ENCODE measurements at regions not wholly inside any gene's neighbourhood (a gene's known extent, or its start where the extent isn't known, plus 50 kb on each side); places are given as distances from the start of the nearest gene placed in this dataset.

DNA sequence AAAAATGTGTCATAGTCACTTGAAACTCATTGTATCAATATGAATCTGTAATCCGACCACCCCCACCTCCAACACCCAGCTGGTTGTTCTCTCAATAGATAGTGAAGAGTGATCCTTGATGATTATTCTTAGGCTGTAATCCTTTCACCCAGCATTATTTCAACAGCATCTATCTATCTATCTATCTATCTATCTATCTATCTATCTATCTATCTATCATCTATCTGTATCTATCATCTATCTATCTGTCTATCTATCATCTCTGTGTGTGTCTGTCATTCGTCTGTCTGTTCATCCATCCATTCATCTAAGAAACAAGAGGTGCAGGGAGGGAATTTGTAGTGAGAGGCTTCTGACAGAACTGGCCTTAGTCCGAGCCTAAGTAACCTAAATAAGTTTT is 78.7 kb upstream of the IGSF10 start:
- intact Hi-C loops (cut with DNase I), result no loop called here
- H3K27me3 ChIP-seq, result no peaks in the 10 kb centered on the region
- no peaks in the 10 kb centered on the region for H3K36me3 ChIP-seq
- peaks cover 0 to 20% (median 14%) of the 10 kb centered on the region in 4 donors for H3K4me1 ChIP-seq
- no peak for DNase-seq (ENCODE audit: extremely low spot score)
- no peak overlapping the region for H3K27ac ChIP-seq (replicated peaks in 1 of 4)
- H3K9me3 ChIP-seq, result no peaks in the 10 kb centered on the region
- TF ChIP-seq EP300 (IDR thresholded peaks at IDR 0.05) (no peak), POLR2AphosphoS5 (IDR thresholded peaks at IDR 0.05) (no peak), POLR2A (IDR thresholded peaks at IDR 0.05; ENCODE audit: low read depth) (no peak)
- TF ChIP-seq, protein P1, sequence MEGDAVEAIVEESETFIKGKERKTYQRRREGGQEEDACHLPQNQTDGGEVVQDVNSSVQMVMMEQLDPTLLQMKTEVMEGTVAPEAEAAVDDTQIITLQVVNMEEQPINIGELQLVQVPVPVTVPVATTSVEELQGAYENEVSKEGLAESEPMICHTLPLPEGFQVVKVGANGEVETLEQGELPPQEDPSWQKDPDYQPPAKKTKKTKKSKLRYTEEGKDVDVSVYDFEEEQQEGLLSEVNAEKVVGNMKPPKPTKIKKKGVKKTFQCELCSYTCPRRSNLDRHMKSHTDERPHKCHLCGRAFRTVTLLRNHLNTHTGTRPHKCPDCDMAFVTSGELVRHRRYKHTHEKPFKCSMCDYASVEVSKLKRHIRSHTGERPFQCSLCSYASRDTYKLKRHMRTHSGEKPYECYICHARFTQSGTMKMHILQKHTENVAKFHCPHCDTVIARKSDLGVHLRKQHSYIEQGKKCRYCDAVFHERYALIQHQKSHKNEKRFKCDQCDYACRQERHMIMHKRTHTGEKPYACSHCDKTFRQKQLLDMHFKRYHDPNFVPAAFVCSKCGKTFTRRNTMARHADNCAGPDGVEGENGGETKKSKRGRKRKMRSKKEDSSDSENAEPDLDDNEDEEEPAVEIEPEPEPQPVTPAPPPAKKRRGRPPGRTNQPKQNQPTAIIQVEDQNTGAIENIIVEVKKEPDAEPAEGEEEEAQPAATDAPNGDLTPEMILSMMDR (IDR thresholded peaks at IDR 0.05), result no peak
- WGBS, result 84% methylated on average over 3 of the region's 3 CpGs
- H3K4me3 ChIP-seq, result no peak overlapping the region

DNA sequence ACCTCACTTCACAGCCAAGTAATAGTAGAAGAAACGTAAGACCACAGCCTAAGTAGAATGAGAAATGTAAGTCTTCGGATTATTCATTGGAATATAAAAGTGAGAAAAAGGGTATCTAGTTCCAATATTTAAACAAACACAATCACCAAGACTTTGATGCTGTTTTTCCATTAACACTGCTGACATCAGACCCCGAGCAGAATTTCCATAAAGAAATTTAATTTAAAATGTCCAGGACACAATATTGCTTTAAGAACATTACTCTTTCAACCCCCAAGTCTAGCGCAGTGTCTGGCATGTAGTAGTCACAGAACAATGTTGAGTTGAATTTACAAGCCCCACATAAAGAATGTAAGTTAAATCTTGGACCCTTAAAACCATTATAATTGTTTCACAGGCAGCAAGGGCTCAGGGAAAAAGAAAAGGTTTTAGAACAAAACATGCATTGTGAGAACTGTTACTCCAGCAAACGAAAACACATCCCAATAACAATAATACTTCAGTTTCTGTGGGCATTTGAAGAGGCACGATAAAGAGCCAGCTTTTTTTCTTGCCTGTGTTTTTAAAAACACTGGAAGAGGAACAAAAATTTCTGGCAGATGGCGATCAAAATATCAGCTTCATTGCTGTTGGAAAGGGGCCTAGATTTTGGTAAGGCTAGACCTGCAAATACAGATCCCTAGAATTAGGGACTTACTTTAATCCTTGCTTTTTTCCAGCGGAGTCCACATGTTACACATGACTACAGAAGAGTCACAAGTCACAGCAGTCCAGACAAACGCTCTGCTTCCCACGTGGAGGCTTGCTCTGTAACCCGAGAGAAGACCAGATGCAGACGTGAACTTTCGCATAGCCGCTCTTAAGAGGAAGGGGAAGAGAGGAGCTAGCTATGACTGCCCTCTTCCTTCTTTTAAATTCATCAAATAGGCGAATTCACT is 77.9 kb upstream of the IGSF10 start:
- H3K4me1 ChIP-seq, result peaks cover 0 to 16% (median 10%) of the 10 kb centered on the region in 4 donors
- H3K9me3 ChIP-seq, result no peaks in the 10 kb centered on the region
- peak overlapping the region in 3 of 4 donors; percentile 24 to 38 (median 35) for H3K27ac ChIP-seq (replicated peaks in 1 of 4)
- no peak overlapping the region for H3K4me3 ChIP-seq
- TF ChIP-seq POLR2AphosphoS5 (IDR thresholded peaks at IDR 0.05), result peak in 1 of 2 donors; percentile 28
- TF ChIP-seq, protein P1 (IDR thresholded peaks at IDR 0.05), result no peak
- no peaks in the 10 kb centered on the region for H3K36me3 ChIP-seq
- no peaks in the 10 kb centered on the region for H3K27me3 ChIP-seq
- no peak for DNase-seq (ENCODE audit: extremely low spot score)
- intact Hi-C loops (cut with DNase I), result no loop called here
- 59% methylated on average over 15 of the region's 15 CpGs for WGBS

DNA sequence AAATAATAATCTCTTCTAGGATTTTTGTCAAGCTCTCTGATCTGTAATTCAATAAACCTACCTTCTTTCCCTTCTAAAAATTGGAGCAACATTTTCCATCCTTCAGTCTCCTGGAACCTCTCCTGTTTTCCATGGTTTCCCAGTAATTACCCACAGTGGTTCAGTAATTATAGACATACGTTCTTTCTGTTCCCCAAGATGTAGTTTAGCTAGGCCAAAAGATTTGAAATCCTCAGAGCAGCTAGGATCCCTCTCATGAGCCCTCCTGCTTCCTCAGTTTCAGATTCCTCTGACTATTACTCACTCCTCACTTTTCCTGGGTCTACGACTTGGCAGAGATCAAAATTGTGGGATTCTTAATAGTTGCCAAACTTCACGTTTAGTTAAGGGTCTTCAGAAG is 76.9 kb upstream of the IGSF10 start:
- H3K4me3 ChIP-seq, result no peak overlapping the region
- peaks cover 0 to 4% (median 0%) of the 10 kb centered on the region in 4 donors for H3K9me3 ChIP-seq
- TF ChIP-seq, protein P1 (IDR thresholded peaks at IDR 0.05), result no peak
- TF ChIP-seq EP300 (IDR thresholded peaks at IDR 0.05) (no peak), POLR2A (IDR thresholded peaks at IDR 0.05; ENCODE audit: low read depth) (no peak), POLR2AphosphoS5 (IDR thresholded peaks at IDR 0.05) (no peak)
- peak overlapping the region in 1 of 4 donors; percentile 24 for H3K27ac ChIP-seq (replicated peaks in 1 of 4)
- H3K27me3 ChIP-seq, result no peaks in the 10 kb centered on the region
- intact Hi-C loops (cut with DNase I), result no loop called here
- no peaks in the 10 kb centered on the region for H3K36me3 ChIP-seq
- DNase-seq (ENCODE audit: extremely low spot score), result no peak
- WGBS, result 54% methylated on average over 3 of the region's 3 CpGs
- H3K4me1 ChIP-seq, result peaks cover 0 to 10% (median 5%) of the 10 kb centered on the region in 4 donors

DNA sequence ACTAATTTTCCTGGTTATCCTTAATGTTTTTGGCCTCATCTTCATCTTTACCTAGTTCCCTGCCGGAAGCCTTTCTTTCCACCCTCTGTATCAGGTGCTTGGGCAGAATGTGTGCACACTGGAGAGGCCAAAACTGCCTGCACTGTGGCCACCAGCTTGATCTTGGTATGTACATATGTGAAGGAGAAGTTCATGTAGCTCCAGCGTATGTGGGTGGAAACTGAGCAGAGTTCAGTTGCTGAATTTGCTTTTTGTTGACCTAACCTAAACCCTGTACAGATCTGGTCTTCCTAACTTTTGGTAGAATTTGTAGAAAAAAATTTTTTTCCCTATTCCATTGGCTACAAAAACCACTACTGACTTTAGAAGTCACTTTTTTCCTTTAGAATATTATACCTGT is 65.9 kb upstream of the IGSF10 start:
- Histone ChIP-seq H3K27ac (replicated peaks in 1 of 4) (no peak overlapping the region), H3K4me1 (no peaks in the 10 kb centered on the region), H3K9me3 (no peaks in the 10 kb centered on the region), H3K27me3 (no peaks in the 10 kb centered on the region), H3K4me3 (no peak overlapping the region), H3K36me3 (no peaks in the 10 kb centered on the region)
- intact Hi-C loops (cut with DNase I), result no loop called here
- DNase-seq (ENCODE audit: extremely low spot score), result no peak
- 82% methylated on average over 2 of the region's 2 CpGs for WGBS
- TF ChIP-seq, protein P1 (IDR thresholded peaks at IDR 0.05), result no peak
- no peak for TF ChIP-seq POLR2A (IDR thresholded peaks at IDR 0.05; ENCODE audit: low read depth)
